ENCODE measurements at regions not wholly inside any gene's neighbourhood (a gene's known extent, or its start where the extent isn't known, plus 50 kb on each side); places are given as distances from the start of the nearest gene placed in this dataset.

DNA sequence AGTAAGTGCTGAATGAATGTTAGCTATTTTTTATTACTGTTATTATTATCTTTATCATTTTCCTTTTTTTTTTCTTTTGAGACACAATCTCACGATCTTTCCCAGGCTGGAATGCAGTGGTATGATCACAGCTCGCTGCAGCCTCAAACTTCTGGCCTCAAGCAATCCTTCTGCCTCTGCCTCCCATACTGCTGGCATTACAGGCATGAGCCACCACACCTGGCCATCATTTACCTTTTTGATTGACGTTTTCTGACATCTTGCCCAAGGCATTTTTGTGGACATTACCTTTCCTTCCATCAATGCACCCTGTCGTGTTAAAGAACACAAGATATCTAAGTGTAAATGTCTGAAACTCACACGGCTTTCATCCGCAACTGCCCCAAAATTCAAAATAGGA, 138.2 kb downstream of the GAS1 start:
- TF ChIP-seq, protein P1, sequence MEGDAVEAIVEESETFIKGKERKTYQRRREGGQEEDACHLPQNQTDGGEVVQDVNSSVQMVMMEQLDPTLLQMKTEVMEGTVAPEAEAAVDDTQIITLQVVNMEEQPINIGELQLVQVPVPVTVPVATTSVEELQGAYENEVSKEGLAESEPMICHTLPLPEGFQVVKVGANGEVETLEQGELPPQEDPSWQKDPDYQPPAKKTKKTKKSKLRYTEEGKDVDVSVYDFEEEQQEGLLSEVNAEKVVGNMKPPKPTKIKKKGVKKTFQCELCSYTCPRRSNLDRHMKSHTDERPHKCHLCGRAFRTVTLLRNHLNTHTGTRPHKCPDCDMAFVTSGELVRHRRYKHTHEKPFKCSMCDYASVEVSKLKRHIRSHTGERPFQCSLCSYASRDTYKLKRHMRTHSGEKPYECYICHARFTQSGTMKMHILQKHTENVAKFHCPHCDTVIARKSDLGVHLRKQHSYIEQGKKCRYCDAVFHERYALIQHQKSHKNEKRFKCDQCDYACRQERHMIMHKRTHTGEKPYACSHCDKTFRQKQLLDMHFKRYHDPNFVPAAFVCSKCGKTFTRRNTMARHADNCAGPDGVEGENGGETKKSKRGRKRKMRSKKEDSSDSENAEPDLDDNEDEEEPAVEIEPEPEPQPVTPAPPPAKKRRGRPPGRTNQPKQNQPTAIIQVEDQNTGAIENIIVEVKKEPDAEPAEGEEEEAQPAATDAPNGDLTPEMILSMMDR (IDR thresholded peaks at IDR 0.05; ENCODE audit: low read length), result no peak
- TF ChIP-seq EZH2 (IDR thresholded peaks at IDR 0.05; ENCODE audit: borderline replicate concordance, low read length), result no peak

Data from OCI-LY1 (cell line).